ENCODE measurements at regions not wholly inside any gene's neighbourhood (a gene's known extent, or its start where the extent isn't known, plus 50 kb on each side); places are given as distances from the start of the nearest gene placed in this dataset.

DNA sequence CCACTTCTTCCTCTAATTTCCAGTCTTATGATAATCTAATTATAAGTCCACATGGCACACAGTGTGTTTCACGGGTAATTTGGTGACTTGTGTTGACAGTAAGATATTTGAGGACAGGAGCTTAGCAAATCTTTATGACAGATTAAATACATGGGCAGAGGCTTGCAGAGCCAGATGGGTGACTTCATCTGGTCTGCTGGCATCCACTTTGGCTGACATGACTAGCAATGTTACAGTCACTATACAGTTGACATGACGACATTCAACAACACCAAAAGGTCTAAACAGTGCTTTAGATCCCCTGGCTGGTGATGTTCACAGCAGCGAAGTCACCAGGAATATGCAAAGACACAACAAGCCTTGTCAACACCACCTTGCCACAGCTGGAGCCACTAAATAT is 147.2 kb downstream of the ETS2 start:
- Histone ChIP-seq H3K27me3 (ENCODE audit: control insufficient read depth in 4 of 4, insufficient read depth in 4 of 4, low read length in 3 of 4) (no peaks in the 10 kb centered on the region), H3K4me1 (ENCODE audit: control insufficient read depth in 4 of 4, insufficient read depth in 4 of 4, low read length in 3 of 4) (peaks cover 2 to 14% (median 9%) of the 10 kb centered on the region in 4 donors), H3K4me3 (ENCODE audit: low read depth in 1 of 3, low read length in 3 of 3) (no peak overlapping the region), H3K36me3 (ENCODE audit: control insufficient read depth in 4 of 4, insufficient read depth in 3 of 4, low read depth in 1 of 4, low read length in 3 of 4) (no peaks in the 10 kb centered on the region), H3K27ac (ENCODE audit: low read depth in 1 of 2, low read length in 2 of 2) (no peak overlapping the region), H3K9ac (ENCODE audit: low read depth in 1 of 2, low read length in 2 of 2) (no peak overlapping the region), H3K9me3 (ENCODE audit: control insufficient read depth in 4 of 4, low read length in 3 of 4) (no peaks in the 10 kb centered on the region)
- TF ChIP-seq FOXA2 (IDR thresholded peaks at IDR 0.05) (no peak), YY1 (IDR thresholded peaks at IDR 0.05) (no peak), TAF1 (conservative IDR thresholded peaks at IDR 0.05) (no peak), SP1 (IDR thresholded peaks at IDR 0.05) (no peak), GABPA (IDR thresholded peaks at IDR 0.05 in 1 of 2, conservative IDR thresholded peaks at IDR 0.05 in 1 of 2) (no peak), RXRA (IDR thresholded peaks at IDR 0.05) (no peak), NR2F2 (IDR thresholded peaks at IDR 0.05) (no peak), HNF4A (conservative IDR thresholded peaks at IDR 0.05) (no peak), EGR1 (IDR thresholded peaks at IDR 0.05; ENCODE audit: low read depth in 2 of 2) (no peak), JUND (IDR thresholded peaks at IDR 0.05) (no peak), FOXA1 (IDR thresholded peaks at IDR 0.05) (no peak)
- TF ChIP-seq, protein P1, sequence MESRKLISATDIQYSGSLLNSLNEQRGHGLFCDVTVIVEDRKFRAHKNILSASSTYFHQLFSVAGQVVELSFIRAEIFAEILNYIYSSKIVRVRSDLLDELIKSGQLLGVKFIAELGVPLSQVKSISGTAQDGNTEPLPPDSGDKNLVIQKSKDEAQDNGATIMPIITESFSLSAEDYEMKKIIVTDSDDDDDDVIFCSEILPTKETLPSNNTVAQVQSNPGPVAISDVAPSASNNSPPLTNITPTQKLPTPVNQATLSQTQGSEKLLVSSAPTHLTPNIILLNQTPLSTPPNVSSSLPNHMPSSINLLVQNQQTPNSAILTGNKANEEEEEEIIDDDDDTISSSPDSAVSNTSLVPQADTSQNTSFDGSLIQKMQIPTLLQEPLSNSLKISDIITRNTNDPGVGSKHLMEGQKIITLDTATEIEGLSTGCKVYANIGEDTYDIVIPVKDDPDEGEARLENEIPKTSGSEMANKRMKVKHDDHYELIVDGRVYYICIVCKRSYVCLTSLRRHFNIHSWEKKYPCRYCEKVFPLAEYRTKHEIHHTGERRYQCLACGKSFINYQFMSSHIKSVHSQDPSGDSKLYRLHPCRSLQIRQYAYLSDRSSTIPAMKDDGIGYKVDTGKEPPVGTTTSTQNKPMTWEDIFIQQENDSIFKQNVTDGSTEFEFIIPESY (IDR thresholded peaks at IDR 0.05): no peak
- TF ChIP-seq, protein P2, sequence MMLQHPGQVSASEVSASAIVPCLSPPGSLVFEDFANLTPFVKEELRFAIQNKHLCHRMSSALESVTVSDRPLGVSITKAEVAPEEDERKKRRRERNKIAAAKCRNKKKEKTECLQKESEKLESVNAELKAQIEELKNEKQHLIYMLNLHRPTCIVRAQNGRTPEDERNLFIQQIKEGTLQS (IDR thresholded peaks at IDR 0.05): no peak
- TF ChIP-seq, protein P3, sequence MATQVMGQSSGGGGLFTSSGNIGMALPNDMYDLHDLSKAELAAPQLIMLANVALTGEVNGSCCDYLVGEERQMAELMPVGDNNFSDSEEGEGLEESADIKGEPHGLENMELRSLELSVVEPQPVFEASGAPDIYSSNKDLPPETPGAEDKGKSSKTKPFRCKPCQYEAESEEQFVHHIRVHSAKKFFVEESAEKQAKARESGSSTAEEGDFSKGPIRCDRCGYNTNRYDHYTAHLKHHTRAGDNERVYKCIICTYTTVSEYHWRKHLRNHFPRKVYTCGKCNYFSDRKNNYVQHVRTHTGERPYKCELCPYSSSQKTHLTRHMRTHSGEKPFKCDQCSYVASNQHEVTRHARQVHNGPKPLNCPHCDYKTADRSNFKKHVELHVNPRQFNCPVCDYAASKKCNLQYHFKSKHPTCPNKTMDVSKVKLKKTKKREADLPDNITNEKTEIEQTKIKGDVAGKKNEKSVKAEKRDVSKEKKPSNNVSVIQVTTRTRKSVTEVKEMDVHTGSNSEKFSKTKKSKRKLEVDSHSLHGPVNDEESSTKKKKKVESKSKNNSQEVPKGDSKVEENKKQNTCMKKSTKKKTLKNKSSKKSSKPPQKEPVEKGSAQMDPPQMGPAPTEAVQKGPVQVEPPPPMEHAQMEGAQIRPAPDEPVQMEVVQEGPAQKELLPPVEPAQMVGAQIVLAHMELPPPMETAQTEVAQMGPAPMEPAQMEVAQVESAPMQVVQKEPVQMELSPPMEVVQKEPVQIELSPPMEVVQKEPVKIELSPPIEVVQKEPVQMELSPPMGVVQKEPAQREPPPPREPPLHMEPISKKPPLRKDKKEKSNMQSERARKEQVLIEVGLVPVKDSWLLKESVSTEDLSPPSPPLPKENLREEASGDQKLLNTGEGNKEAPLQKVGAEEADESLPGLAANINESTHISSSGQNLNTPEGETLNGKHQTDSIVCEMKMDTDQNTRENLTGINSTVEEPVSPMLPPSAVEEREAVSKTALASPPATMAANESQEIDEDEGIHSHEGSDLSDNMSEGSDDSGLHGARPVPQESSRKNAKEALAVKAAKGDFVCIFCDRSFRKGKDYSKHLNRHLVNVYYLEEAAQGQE (IDR thresholded peaks at IDR 0.05): no peak
- TF ChIP-seq, protein P4, sequence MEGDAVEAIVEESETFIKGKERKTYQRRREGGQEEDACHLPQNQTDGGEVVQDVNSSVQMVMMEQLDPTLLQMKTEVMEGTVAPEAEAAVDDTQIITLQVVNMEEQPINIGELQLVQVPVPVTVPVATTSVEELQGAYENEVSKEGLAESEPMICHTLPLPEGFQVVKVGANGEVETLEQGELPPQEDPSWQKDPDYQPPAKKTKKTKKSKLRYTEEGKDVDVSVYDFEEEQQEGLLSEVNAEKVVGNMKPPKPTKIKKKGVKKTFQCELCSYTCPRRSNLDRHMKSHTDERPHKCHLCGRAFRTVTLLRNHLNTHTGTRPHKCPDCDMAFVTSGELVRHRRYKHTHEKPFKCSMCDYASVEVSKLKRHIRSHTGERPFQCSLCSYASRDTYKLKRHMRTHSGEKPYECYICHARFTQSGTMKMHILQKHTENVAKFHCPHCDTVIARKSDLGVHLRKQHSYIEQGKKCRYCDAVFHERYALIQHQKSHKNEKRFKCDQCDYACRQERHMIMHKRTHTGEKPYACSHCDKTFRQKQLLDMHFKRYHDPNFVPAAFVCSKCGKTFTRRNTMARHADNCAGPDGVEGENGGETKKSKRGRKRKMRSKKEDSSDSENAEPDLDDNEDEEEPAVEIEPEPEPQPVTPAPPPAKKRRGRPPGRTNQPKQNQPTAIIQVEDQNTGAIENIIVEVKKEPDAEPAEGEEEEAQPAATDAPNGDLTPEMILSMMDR (IDR thresholded peaks at IDR 0.05; ENCODE audit: low read depth, low read length, missing input control): no peak
- TF ChIP-seq, protein P5, sequence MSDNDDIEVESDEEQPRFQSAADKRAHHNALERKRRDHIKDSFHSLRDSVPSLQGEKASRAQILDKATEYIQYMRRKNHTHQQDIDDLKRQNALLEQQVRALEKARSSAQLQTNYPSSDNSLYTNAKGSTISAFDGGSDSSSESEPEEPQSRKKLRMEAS (IDR thresholded peaks at IDR 0.05): no peak
- no peak for DNase-seq (ENCODE audit: low spot score)
- WGBS: 71% methylated on average over 3 of the region's 3 CpGs
